ENCODE measurements at regions not wholly inside any gene's neighbourhood (a gene's known extent, or its start where the extent isn't known, plus 50 kb on each side); places are given as distances from the start of the nearest gene placed in this dataset.

- TF ChIP-seq EZH2 (IDR thresholded peaks at IDR 0.05; ENCODE audit: low read length) (no peak), CTCF (optimal IDR thresholded peaks at IDR 0.05 in 1 of 3, IDR thresholded peaks at IDR 0.05 in 1 of 3, conservative IDR thresholded peaks at IDR 0.05 in 1 of 3; ENCODE audit: extremely low read depth in 1 of 3, insufficient read depth in 2 of 3, low read length in 3 of 3) (no peak)
These were observed 541.7 kb downstream of the EFNA5 start for GRCh38 chr5:107129051-107129450.
